Chondrocyte (in vitro differentiated cells): ENCODE measurements at regions not wholly inside any gene's neighbourhood (a gene's known extent, or its start where the extent isn't known, plus 50 kb on each side); places are given as distances from the start of the nearest gene placed in this dataset.

Source experiments
- DNase-seq: peaks from one replicate; pipeline ENCODE4 v3.0.0; 2021; ENCODE audit warnings: mixed read lengths, low spot score
- H3K27ac Mint-ChIP-seq: one replicate; pipeline ENCODE4 v1.8.0; 2021; ENCODE audit warnings: mild to moderate bottlenecking, moderate library complexity, mixed read lengths; ENCODE audit not compliant: unreplicated experiment
- H3K27me3 Mint-ChIP-seq: 2 replicates; pipeline ENCODE4 v1.8.0; 2021; ENCODE audit warnings: low read depth, mixed read lengths
- H3K36me3 Mint-ChIP-seq: 2 replicates; pipeline ENCODE4 v1.8.0; 2021; ENCODE audit warnings: low read depth, mixed read lengths
- H3K4me1 Mint-ChIP-seq: 2 replicates; pipeline ENCODE4 v1.8.0; 2021; ENCODE audit warnings: low read depth, mild to moderate bottlenecking, mixed read lengths
- H3K4me3 Mint-ChIP-seq: one replicate; pipeline ENCODE4 v1.8.0; 2021; ENCODE audit warnings: mild to moderate bottlenecking, moderate library complexity, mixed read lengths; ENCODE audit not compliant: unreplicated experiment
- H3K9me3 Mint-ChIP-seq: 2 replicates; pipeline ENCODE4 v1.8.0; 2021; ENCODE audit warnings: low read depth, mixed read lengths
- CTCF ChIP-seq: fragments of 200-600 bp; sonication (generic); IDR thresholded peaks from 2 replicates; pipeline ENCODE4 v1.5.0; 2021; ENCODE audit warnings: antibody characterized with exemption, mild to moderate bottlenecking, moderate library complexity

GRCh38 chrX:15059474-15059873, 186.3 kb downstream of the MOSPD2 start:
- H3K27me3 Mint-ChIP-seq, result peaks cover 4% of the 10 kb centered on the region
- H3K9me3 Mint-ChIP-seq, result peaks cover 13% of the 10 kb centered on the region
- H3K4me3 Mint-ChIP-seq, result no peak overlapping the region
- peak; percentile 69 for TF ChIP-seq CTCF
- DNase-seq, result no peak
- no peak overlapping the region for H3K27ac Mint-ChIP-seq
- no peaks in the 10 kb centered on the region for H3K36me3 Mint-ChIP-seq
- peaks cover 4% of the 10 kb centered on the region for H3K4me1 Mint-ChIP-seq

GRCh38 chrX:15056044-15056443, 182.8 kb downstream of the MOSPD2 start:
- DNase-seq, result no peak
- Mint-ChIP-seq H3K27ac (no peak overlapping the region), H3K27me3 (no peaks in the 10 kb centered on the region), H3K4me1 (peaks cover 4% of the 10 kb centered on the region), H3K4me3 (no peak overlapping the region), H3K36me3 (no peaks in the 10 kb centered on the region), H3K9me3 (peaks cover 17% of the 10 kb centered on the region)
- TF ChIP-seq CTCF, result no peak

GRCh38 chrX:15055146-15055930, 182.1 kb downstream of the MOSPD2 start:
- Mint-ChIP-seq H3K36me3 (no peaks in the 10 kb centered on the region), H3K9me3 (peaks cover 23% of the 10 kb centered on the region), H3K27ac (no peak overlapping the region), H3K27me3 (no peaks in the 10 kb centered on the region), H3K4me1 (peaks cover 4% of the 10 kb centered on the region), H3K4me3 (no peak overlapping the region)
- no peak for DNase-seq
- no peak for TF ChIP-seq CTCF

- no peaks in the 10 kb centered on the region for H3K36me3 Mint-ChIP-seq
- H3K9me3 Mint-ChIP-seq, result peaks cover 24% of the 10 kb centered on the region
- no peaks in the 10 kb centered on the region for H3K27me3 Mint-ChIP-seq
- peaks cover under 1% of the 10 kb centered on the region for H3K4me1 Mint-ChIP-seq
- no peak overlapping the region for H3K4me3 Mint-ChIP-seq
- DNase-seq, result no peak
- no peak for TF ChIP-seq CTCF
- H3K27ac Mint-ChIP-seq, result no peak overlapping the region
Observed at GRCh38 chrX:15050395-15050794, 177.2 kb downstream of the MOSPD2 start.

- Mint-ChIP-seq H3K9me3 (peaks cover 11% of the 10 kb centered on the region), H3K36me3 (no peaks in the 10 kb centered on the region), H3K4me1 (no peaks in the 10 kb centered on the region), H3K27ac (no peak overlapping the region), H3K4me3 (no peak overlapping the region), H3K27me3 (no peaks in the 10 kb centered on the region)
- TF ChIP-seq CTCF, result no peak
- DNase-seq, result no peak
Observed at GRCh38 chrX:15043538-15043937, 170.3 kb downstream of the MOSPD2 start.
